ENCODE measurements at regions not wholly inside any gene's neighbourhood (a gene's known extent, or its start where the extent isn't known, plus 50 kb on each side); places are given as distances from the start of the nearest gene placed in this dataset.

- TF ChIP-seq POLR2AphosphoS5 (IDR thresholded peaks at IDR 0.05) (no peak), CTCF (IDR thresholded peaks at IDR 0.05) (no peak)
These were observed 122.8 kb upstream of the B3GAT2 start for GRCh38 chr6:71079677-71080076.
